ENCODE measurements at regions not wholly inside any gene's neighbourhood (a gene's known extent, or its start where the extent isn't known, plus 50 kb on each side); places are given as distances from the start of the nearest gene placed in this dataset.

GRCh38 chr14:29419736-29420135 lies 507.9 kb downstream of the PRKD1 start:
- TF ChIP-seq CTCF (IDR thresholded peaks at IDR 0.05) (no peak), POLR2AphosphoS5 (IDR thresholded peaks at IDR 0.05) (no peak), POLR2A (IDR thresholded peaks at IDR 0.05; ENCODE audit: low read depth) (no peak)
